OCI-LY1 (cell line): ENCODE measurements at regions not wholly inside any gene's neighbourhood (a gene's known extent, or its start where the extent isn't known, plus 50 kb on each side); places are given as distances from the start of the nearest gene placed in this dataset.

Experiments
- H2AFZ ChIP-seq: fragments of 200-600 bp; sonication (generic), shearing (Covaris generic); 2 replicates; pipeline ENCODE4 v1.6.0; 2014; ENCODE audit warnings: antibody characterized with exemption, mild to moderate bottlenecking, low read length
- H3F3A ChIP-seq: fragments of 200-600 bp; sonication (generic), shearing (Covaris generic); 2 replicates; pipeline ENCODE4 v1.6.0; 2014; ENCODE audit warnings: mild to moderate bottlenecking, antibody characterized with exemption, low read length, moderate library complexity; ENCODE audit not compliant: insufficient read depth
- H3K27ac ChIP-seq: fragments of 200-600 bp; sonication (generic); 2 replicates; pipeline ENCODE4 v1.5.1; 2014; ENCODE audit warnings: low read length, mixed run types, mild to moderate bottlenecking, low read depth; ENCODE audit not compliant: poor library complexity, severe bottlenecking
- H3K27me3 ChIP-seq: fragments of 200-600 bp; sonication (generic); 2 replicates; pipeline ENCODE4 v1.6.0; 2014; ENCODE audit warnings: antibody characterized with exemption, mild to moderate bottlenecking, low read length, moderate library complexity; ENCODE audit not compliant: insufficient read depth
- H3K36me3 ChIP-seq: fragments of 200-600 bp; sonication (generic); 2 replicates; pipeline ENCODE4 v1.6.1; 2014; ENCODE audit warnings: mild to moderate bottlenecking, antibody characterized with exemption, low read length, moderate library complexity, mixed read lengths; ENCODE audit not compliant: insufficient read depth
- H3K4me1 ChIP-seq: fragments of 200-600 bp; sonication (generic); 2 replicates; pipeline ENCODE4 v1.5.1; 2014; ENCODE audit warnings: mild to moderate bottlenecking, low read length, moderate library complexity; ENCODE audit not compliant: insufficient read depth, severe bottlenecking
- H3K4me2 ChIP-seq: fragments of 200-600 bp; sonication (generic), shearing (Covaris generic); 2 replicates; pipeline ENCODE4 v1.6.1; 2014; ENCODE audit warnings: low read length
- H3K4me3 ChIP-seq: fragments of 200-600 bp; sonication (generic); 2 replicates; pipeline ENCODE4 v1.5.1; 2014; ENCODE audit warnings: low read length, low read depth, mild to moderate bottlenecking, mixed read lengths; ENCODE audit not compliant: poor library complexity, severe bottlenecking
- H3K79me2 ChIP-seq: fragments of 200-600 bp; shearing (Covaris generic); 2 replicates; pipeline ENCODE4 v1.6.1; 2016; ENCODE audit warnings: mixed run types, low read length, mixed read lengths; ENCODE audit not compliant: insufficient read depth
- H3K9ac ChIP-seq: fragments of 200-600 bp; sonication (generic), shearing (Covaris generic); 2 replicates; pipeline ENCODE4 v1.6.1; 2014; ENCODE audit warnings: mild to moderate bottlenecking, low read length, mixed read lengths
- H3K9me2 ChIP-seq: fragments of 200-600 bp; sonication (generic), shearing (Covaris generic); 2 replicates; pipeline ENCODE4 v1.6.1; 2014; ENCODE audit warnings: low read depth, mild to moderate bottlenecking, low read length, mixed read lengths
- H3K9me3 ChIP-seq: fragments of 200-600 bp; shearing (Covaris generic); 2 replicates; pipeline ENCODE4 v1.6.1; 2014; ENCODE audit warnings: low read length, mixed read lengths
- H4K20me1 ChIP-seq: fragments of 200-600 bp; sonication (generic), shearing (Covaris generic); 2 replicates; pipeline ENCODE4 v1.6.0; 2016; ENCODE audit warnings: mild to moderate bottlenecking, low read length; ENCODE audit not compliant: insufficient read depth
- EZH2 ChIP-seq: fragments of 200-600 bp; sonication (generic), shearing (Covaris generic); IDR thresholded peaks from 2 replicates; pipeline ENCODE4 v1.8.0; 2017; ENCODE audit warnings: borderline replicate concordance, mixed run types, mild to moderate bottlenecking, antibody characterized with exemption, low read length, moderate library complexity, mixed read lengths
- TF ChIP-seq, protein P1 (sequence below): fragments of 200-600 bp; sonication (generic), shearing (Covaris generic); IDR thresholded peaks from 2 replicates; pipeline ENCODE4 v1.5.1; 2017; ENCODE audit warnings: mild to moderate bottlenecking, antibody characterized with exemption, low read length, moderate library complexity, mixed read lengths

DNA sequence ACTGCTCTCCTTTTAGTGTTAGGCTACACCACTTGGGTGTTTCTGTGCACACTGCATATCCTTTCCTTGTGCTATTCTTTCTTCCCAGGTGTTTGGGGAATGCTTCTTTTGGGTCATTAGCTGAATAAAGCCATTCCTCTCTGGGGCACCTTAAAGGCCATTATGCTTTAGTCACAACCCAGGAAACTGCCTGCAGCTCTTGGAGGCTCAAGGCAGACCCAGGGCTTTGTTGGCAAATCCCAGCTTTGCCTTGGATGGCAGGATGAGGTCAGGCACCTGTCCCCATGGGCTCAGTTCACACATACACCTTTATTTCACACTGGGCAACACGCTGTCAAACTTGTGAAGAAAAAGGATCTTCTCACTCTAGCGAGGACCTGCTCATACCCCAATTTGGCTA, 460.6 kb downstream of the CCSER2 start:
- Histone ChIP-seq H3K27me3 (no peaks in the 10 kb centered on the region), H3F3A (no peaks in the 10 kb centered on the region), H3K9ac (no peak overlapping the region), H3K4me2 (no peak overlapping the region), H3K79me2 (no peaks in the 10 kb centered on the region), H3K4me3 (no peak overlapping the region), H2AFZ (no peak overlapping the region), H3K27ac (no peak overlapping the region), H3K4me1 (no peaks in the 10 kb centered on the region), H3K36me3 (no peaks in the 10 kb centered on the region), H3K9me3 (no peaks in the 10 kb centered on the region), H4K20me1 (no peaks in the 10 kb centered on the region), H3K9me2 (no peaks in the 10 kb centered on the region)
- TF ChIP-seq, protein P1, sequence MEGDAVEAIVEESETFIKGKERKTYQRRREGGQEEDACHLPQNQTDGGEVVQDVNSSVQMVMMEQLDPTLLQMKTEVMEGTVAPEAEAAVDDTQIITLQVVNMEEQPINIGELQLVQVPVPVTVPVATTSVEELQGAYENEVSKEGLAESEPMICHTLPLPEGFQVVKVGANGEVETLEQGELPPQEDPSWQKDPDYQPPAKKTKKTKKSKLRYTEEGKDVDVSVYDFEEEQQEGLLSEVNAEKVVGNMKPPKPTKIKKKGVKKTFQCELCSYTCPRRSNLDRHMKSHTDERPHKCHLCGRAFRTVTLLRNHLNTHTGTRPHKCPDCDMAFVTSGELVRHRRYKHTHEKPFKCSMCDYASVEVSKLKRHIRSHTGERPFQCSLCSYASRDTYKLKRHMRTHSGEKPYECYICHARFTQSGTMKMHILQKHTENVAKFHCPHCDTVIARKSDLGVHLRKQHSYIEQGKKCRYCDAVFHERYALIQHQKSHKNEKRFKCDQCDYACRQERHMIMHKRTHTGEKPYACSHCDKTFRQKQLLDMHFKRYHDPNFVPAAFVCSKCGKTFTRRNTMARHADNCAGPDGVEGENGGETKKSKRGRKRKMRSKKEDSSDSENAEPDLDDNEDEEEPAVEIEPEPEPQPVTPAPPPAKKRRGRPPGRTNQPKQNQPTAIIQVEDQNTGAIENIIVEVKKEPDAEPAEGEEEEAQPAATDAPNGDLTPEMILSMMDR, result no peak
- no peak for TF ChIP-seq EZH2

DNA sequence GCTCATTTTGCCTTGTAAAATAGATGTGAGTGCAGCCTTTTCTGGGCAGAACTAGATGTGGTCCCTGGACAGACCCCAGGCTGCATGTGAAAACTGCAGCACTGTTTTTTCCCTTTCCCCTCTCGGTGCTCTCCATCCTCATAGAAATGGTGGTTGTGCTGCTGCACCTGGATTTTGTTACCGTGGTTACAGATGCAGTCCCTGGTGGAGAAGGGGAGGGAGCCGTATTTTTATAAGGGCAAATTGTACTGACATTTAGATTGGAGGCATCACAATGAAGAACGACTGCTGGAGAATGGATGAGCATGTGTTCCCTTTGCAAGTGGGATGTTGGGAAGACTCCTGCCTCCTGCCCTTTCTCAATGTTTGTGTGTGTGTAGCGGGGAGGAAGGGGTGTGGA, 469.9 kb downstream of the CCSER2 start:
- H3K4me1 ChIP-seq, result no peaks in the 10 kb centered on the region
- H3K27ac ChIP-seq, result no peak overlapping the region
- H3K9me2 ChIP-seq, result no peaks in the 10 kb centered on the region
- no peak for TF ChIP-seq EZH2
- TF ChIP-seq, protein P1, result no peak
- no peaks in the 10 kb centered on the region for H3F3A ChIP-seq
- no peaks in the 10 kb centered on the region for H3K9me3 ChIP-seq
- H3K27me3 ChIP-seq, result no peaks in the 10 kb centered on the region
- no peaks in the 10 kb centered on the region for H3K36me3 ChIP-seq
- H3K79me2 ChIP-seq, result no peaks in the 10 kb centered on the region
- no peak overlapping the region for H2AFZ ChIP-seq
- no peak overlapping the region for H3K9ac ChIP-seq
- no peak overlapping the region for H3K4me3 ChIP-seq
- H4K20me1 ChIP-seq, result no peaks in the 10 kb centered on the region
- no peak overlapping the region for H3K4me2 ChIP-seq

DNA sequence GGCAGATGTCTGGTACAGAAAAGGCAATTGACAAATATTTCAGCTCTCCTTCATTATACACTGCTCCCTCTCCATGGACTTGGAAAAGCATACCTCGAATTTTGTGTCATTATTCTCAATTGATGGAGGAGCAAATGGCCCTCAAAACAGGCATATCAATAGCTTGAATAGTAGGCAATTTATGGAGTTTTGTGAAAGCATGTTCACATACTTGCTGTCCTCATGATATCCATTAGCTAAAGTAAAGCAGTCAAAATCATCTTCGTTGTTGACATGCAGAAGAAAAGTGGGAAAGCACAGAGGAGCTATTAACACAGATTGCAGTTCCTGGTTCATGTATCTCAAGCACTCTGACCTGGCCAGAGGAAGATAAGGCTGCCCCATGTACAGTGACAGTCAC, 472.8 kb downstream of the CCSER2 start:
- H3K9ac ChIP-seq, result no peak overlapping the region
- H3K9me3 ChIP-seq, result no peaks in the 10 kb centered on the region
- H2AFZ ChIP-seq, result no peak overlapping the region
- H3K79me2 ChIP-seq, result no peaks in the 10 kb centered on the region
- no peaks in the 10 kb centered on the region for H3K27me3 ChIP-seq
- H3K4me3 ChIP-seq, result no peak overlapping the region
- no peak overlapping the region for H3K4me2 ChIP-seq
- H3K9me2 ChIP-seq, result no peaks in the 10 kb centered on the region
- no peaks in the 10 kb centered on the region for H4K20me1 ChIP-seq
- no peaks in the 10 kb centered on the region for H3K36me3 ChIP-seq
- no peak for TF ChIP-seq EZH2
- TF ChIP-seq, protein P1, result no peak
- H3F3A ChIP-seq, result no peaks in the 10 kb centered on the region
- H3K4me1 ChIP-seq, result no peaks in the 10 kb centered on the region
- H3K27ac ChIP-seq, result no peak overlapping the region
